ENCODE measurements at regions not wholly inside any gene's neighbourhood (a gene's known extent, or its start where the extent isn't known, plus 50 kb on each side); places are given as distances from the start of the nearest gene placed in this dataset.

- no peak for DNase-seq
These were observed 163.2 kb downstream of the SLC7A11 start for GRCh38 chr4:138078751-138079520.

GRCh38 chr4:138078253-138078652, 163.9 kb downstream of the SLC7A11 start:
- no peak for DNase-seq

GRCh38 chr4:138076561-138076960, 165.6 kb downstream of the SLC7A11 start:
- no peak for DNase-seq

GRCh38 chr4:138070816-138071215, 171.3 kb downstream of the SLC7A11 start:
- DNase-seq = no peak

DNA sequence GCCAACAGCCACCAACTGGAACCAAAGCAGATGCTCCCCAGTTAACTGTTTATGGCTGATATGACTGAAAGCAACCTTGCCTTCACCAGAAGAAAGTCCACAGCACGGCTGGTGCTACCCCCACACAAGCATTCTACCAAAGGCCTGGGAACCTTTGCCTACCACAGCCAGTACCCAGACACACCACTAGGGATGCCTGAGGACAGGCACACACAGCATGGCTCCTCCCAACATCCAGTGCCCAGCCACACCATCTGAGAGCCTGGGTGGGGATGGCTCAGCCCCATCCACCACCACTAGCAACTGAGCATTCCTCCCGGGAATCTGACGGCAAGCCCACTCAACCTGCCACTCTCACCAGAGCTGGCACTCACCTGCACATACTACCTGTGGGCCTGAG, 178.6 kb downstream of the SLC7A11 start:
- no peak for DNase-seq

- DNase-seq = no peak
These were observed 179.2 kb downstream of the SLC7A11 start for GRCh38 chr4:138062929-138063328.

DNA sequence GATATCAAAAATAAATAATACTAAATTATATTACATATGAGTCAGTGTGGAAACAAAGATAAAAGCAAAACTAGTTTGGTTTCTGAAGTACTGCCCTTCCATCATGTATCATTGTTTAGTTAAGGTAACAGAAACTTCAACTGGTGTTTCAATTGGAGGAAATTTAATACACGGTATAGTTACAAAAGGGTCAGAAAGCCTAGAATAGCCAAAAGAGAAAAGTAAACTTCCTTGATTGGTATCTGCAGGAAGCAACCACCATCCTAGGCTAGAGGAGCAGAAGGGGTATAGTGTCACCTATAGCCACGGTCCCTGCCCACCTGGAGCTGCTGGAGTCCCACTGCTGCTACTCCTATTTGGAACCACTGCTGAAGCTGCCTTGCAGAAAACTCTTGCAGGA, 185.6 kb downstream of the SLC7A11 start:
- no peak for DNase-seq

GRCh38 chr4:138055890-138056289, 186.3 kb downstream of the SLC7A11 start:
- no peak for DNase-seq

DNA sequence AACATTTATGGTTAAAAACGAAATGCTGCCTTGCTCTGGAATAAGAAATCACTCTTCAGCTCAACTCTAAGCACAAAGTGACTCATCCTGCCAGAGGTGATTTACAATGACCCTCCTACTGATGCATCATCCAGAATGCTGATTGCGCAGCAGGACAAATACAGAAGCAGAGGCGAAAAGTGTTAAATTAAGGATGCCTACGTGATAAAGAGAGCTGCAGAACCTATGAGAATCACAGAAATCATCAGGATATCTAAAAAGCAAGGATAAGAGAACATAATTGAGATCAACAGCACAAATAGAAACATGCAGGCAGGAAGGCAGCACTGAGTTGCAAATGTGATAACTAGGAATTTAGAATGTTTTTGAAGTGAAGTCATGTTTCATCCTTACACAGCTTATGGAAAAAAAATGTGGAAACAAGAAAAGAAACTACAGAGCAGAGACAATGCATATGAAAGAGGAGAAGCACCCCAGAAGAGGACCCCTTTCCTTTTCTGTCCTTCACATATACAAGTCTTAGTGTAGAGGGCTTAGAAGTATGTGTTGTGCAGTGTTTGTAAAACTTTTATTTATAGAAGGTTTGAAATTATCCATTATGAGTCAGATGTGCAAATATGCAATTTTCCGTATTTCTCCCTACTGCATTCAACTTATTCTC, 188.4 kb downstream of the SLC7A11 start:
- no peak for DNase-seq

DNA sequence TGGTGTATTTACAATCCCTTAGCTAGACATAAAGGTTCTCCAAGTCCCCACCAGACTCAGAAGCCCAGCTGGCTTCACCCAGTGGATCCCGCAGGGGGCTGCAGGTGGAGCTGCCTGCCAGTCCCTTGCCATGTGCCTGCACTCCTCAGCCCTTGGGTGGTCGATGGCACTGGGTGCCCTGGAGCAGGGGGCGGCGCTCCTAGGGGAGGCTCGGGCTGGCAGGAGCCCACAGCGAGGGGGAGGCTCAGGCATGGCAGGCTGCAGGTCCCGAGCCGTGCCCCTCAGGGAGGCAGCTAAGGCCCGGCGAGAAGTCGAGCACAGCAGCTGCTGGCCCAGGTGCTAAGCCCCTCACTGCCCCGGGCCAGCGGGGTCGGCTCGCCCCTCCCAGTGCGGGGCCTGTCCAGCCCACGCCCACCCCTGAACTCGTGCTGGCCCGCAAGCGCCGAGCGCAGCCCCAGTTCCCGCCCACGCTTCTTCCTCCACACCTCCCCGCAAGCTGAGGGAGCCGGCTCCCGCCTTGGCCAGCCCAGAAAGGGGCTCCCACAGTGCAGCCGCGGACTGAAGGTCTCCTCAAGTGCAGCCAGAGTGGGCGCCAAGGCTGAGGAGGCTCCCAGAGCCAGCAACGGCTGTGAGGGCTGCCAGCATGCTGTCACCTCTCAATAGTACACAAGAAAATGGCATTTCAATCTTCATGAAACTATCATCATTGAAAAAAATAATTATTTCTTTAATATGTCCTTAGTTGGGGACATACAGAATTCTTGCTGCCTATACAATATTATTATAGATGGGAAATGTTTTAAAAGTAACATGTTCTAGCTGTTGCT, 189.1 kb downstream of the SLC7A11 start:
- no peak for DNase-seq

- DNase-seq = no peak
These were observed 191.0 kb downstream of the SLC7A11 start for GRCh38 chr4:138051157-138051556.

DNA sequence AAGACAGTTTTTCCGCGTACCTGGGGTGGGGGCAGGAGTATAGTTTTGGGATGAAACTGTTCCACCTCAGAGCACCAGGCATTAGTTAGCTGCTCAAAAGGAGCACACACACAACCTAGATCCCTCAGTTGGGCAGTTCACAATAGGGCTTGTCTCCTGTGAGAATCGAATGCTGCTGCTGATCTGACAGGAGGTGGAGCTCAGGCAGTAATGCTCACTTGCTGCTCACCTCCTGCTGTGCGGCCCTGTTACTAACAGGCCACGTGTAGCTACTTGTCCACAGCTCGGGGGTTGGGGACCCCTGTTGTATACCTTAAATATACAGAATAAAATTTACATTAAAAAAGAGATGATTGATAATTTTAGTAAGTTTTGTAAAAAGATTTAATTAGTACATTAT, 191.5 kb downstream of the SLC7A11 start:
- no peak for DNase-seq

DNA sequence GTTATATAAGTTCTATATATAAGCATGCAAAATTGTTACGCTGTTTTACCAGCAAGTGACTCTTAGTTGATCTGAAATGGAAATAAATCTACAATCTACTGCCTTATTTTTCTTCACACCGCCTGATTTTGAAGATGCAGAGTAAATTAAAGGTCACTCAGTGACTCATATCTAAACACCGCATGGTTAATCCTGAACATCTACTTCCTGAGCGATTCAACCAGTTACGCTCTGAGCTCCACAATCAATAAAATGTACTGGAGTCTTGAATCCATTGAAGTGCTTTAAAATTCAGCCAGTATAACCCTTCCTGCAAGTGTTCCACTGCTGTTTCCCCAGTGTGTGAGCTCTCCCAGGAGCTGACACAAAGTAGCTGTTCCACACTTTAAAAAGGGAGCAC, 192.8 kb downstream of the SLC7A11 start:
- no peak for DNase-seq

DNA sequence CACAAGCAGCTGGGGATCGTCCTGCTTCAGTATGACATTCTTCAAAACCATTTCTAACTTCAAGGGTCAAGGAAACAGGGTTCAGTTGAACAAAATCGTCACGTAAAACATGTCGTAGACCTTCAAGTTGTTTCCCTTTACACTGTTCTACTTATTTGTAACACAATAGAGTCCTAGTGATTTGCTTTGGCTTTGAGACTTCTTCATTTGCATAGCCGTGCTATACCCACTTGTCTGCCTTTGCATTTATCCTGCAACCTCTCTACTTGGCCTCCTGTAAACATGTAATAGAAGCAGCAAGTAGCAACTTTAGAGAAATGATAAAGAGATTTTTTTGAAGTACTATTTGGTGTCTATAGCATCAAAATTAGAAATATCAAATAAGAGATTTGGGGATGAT, 194.9 kb downstream of the SLC7A11 start:
- DNase-seq = no peak

GRCh38 chr4:138045036-138045435, 197.1 kb downstream of the SLC7A11 start:
- no peak for DNase-seq

- DNase-seq = no peak
These were observed 203.1 kb downstream of the SLC7A11 start for GRCh38 chr4:138039010-138039409.

GRCh38 chr4:138037696-138038095, 204.5 kb downstream of the SLC7A11 start:
- DNase-seq = no peak

DNA sequence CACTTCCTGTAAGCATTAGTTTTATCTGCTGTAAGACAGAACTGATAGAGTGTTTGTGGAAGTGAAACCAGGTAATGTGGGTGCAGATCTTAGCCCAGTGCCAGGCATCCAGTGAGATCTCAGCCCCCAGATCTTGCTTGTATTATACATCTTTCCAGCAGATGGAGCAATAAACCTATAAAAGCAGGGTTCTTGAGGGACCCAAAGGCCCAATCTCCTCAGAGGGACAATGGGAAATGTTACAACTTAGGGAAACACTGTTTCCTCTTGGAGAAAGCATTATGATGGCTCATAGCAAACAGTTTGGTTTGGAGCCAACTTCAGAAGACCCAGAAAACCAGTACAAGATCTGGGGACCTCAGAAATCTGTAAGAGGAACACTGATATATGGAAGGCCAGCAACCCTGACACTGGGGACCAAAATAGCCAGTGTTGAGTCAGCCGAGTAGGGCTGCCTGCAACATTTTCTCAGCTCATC, 206.3 kb downstream of the SLC7A11 start:
- peak; percentile 81 for DNase-seq

DNA sequence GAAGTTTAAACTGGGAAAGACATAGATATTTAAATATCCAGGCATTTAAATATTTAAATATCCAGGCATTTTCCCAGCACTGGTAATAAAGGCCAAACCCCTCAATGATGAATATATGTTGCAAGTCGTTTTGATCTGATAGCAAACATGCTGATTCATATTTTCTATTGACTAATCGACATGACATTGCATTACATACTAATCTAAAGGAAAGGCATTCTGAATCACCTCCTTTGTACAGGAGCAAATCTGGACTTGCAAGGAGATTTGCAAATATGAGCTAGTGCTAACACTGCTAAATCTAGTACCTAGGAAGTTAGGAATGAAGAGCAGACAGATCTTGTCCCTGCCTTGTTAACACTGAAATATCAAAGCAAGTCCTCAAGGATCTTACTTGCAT, 207.3 kb downstream of the SLC7A11 start:
- no peak for DNase-seq

DNA sequence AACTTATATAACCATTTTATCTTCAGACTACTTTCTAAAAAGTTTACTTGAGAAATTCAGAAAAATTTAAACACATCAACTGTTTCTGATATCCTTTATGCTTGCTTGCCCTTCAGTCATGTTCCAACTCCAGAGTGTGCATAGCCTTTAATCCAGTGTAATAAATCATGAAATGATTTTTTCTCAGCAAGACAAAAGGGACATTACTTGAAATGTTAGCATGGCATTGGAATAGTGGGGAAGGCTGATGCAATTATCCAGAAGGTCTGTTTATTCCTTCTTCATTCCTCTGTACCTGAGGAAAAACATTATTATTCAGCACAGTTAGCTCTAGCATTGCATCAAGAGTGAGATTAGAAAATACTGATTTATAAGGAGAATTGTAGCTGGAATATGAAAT, 209.9 kb downstream of the SLC7A11 start:
- DNase-seq = no peak

GRCh38 chr4:138030375-138030774, 211.8 kb downstream of the SLC7A11 start:
- DNase-seq = no peak

DNA sequence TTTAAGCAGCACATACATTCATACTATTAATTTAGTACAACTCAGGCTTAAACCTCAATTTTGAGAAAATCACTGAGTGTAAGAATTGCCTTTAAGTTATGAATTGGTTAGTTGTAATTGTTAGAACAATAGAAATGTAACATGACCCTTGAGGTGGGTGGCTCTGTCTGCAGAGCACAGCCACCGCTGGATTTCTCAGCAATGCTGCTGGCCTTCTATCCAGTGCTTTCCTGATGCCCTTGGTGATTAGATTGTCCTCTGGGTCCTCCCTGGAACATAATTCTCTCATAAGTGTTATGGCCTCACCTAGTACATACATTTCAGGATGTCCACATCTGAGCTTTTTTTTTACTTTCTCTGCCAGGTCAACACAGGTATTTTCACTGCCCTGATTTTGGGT, 213.2 kb downstream of the SLC7A11 start:
- DNase-seq = no peak

GRCh38 chr4:138021139-138021830, 220.9 kb downstream of the SLC7A11 start:
- no peak for DNase-seq

All from midbrain (tissue), 1 donor.